ENCODE measurements at regions not wholly inside any gene's neighbourhood (a gene's known extent, or its start where the extent isn't known, plus 50 kb on each side); places are given as distances from the start of the nearest gene placed in this dataset.

DNA sequence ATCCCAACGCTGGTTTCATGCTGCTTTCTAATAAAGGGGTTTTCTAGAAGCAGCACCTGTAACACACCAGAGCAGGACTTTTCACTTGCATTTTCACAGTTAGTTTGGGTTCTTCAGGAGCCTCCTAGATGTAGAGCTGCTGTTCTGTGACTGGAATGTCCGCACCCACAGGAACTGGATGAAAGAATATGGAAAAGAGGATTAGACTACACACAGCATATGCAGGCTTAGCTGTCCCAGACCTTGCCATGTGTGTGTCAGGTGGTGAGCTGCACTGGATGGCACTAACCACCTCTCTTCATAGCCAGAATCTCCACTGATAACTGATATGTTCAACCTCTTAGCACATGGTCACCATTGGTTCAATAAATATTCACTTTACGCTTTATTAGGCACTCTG is 112.1 kb upstream of the POU3F3 start:
- TF ChIP-seq EP300 (IDR thresholded peaks at IDR 0.05; ENCODE audit: borderline replicate concordance in 1 of 2, low read depth in 2 of 2, low read length in 2 of 2) (no peak), POLR2A (IDR thresholded peaks at IDR 0.05; ENCODE audit: control extremely low read depth in 1 of 2, low read depth in 2 of 2, low read length in 2 of 2) (no peak), CTCF (IDR thresholded peaks at IDR 0.05; ENCODE audit: control extremely low read depth in 1 of 3, insufficient read depth in 1 of 3, low read depth in 1 of 3, low read length in 3 of 3) (no peak), BACH1 (IDR thresholded peaks at IDR 0.05; ENCODE audit: low read length) (no peak), ZNF274 (IDR thresholded peaks at IDR 0.05; ENCODE audit: borderline replicate concordance, extremely low read depth, low read length) (no peak), JUN (IDR thresholded peaks at IDR 0.05; ENCODE audit: low read depth, low read length) (no peak), TBP (IDR thresholded peaks at IDR 0.05; ENCODE audit: low read depth, low read length) (no peak), GABPA (IDR thresholded peaks at IDR 0.05; ENCODE audit: borderline replicate concordance, insufficient read depth, low read length) (no peak), RFX5 (IDR thresholded peaks at IDR 0.05; ENCODE audit: borderline replicate concordance, low read depth, low read length) (no peak), CHD2 (IDR thresholded peaks at IDR 0.05; ENCODE audit: low read length) (no peak), SRF (IDR thresholded peaks at IDR 0.05; ENCODE audit: low read depth, low read length) (no peak)

Measured in H1 (cell line).